NB4 (cell line): ENCODE measurements at regions not wholly inside any gene's neighbourhood (a gene's known extent, or its start where the extent isn't known, plus 50 kb on each side); places are given as distances from the start of the nearest gene placed in this dataset.

Source experiments
- DNase-seq: peaks from one replicate; pipeline ENCODE4 v3.0.0; 2010; ENCODE audit warnings: low read depth
- H3K4me3 ChIP-seq: one replicate; pipeline ENCODE4 v1.5.1; 2011; ENCODE audit warnings: mild to moderate bottlenecking, low read depth, low read length, moderate library complexity
- CTCF ChIP-seq: IDR thresholded peaks from one replicate; pipeline ENCODE4 v1.5.1; 2012; ENCODE audit warnings: low read depth, low read length
- MAX ChIP-seq: IDR thresholded peaks from 2 replicates; pipeline ENCODE4 v1.6.1; 2011; ENCODE audit warnings: low read depth, low read length
- MYC ChIP-seq: IDR thresholded peaks from 2 replicates; pipeline ENCODE4 v1.6.1; 2011; ENCODE audit warnings: low read depth, low read length
- POLR2A ChIP-seq: IDR thresholded peaks from 2 replicates; pipeline ENCODE4 v1.6.1; 2011; ENCODE audit warnings: mild to moderate bottlenecking; ENCODE audit not compliant: insufficient read length; ENCODE audit errors: extremely low read depth

DNA sequence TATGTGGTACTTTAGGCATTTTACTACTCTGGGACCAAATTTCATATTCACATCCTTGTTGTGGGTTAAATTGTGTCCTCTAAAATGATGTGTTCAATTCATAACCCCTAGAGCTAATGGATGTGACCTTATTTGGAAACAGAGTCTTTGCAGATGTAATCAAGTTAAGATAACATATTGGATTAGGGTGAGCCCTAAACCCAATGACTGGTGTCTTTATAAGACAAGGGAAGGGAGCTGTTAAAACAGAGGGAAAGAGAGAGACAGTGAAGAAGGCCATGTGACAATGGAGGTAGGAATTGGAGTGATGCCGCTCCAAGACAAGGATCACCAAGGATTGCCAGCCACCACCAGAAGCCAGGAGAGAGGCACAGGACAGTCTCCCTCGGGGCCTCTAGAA is 220.0 kb downstream of the ADGRG6 start:
- H3K4me3 ChIP-seq, result no peak overlapping the region
- DNase-seq, result no peak
- TF ChIP-seq POLR2A (no peak), CTCF (no peak), MYC (no peak), MAX (no peak)

GRCh38 chr6:142523515-142524375 is 221.9 kb downstream of the ADGRG6 start:
- H3K4me3 ChIP-seq, result no peak overlapping the region
- DNase-seq, result no peak
- TF ChIP-seq MYC (no peak), MAX (no peak), CTCF (no peak), POLR2A (no peak)

- DNase-seq, result no peak
- H3K4me3 ChIP-seq, result no peak overlapping the region
- TF ChIP-seq POLR2A, result no peak
- no peak for TF ChIP-seq MAX
- no peak for TF ChIP-seq MYC
- TF ChIP-seq CTCF, result no peak
Observed at GRCh38 chr6:142530566-142530965, 228.8 kb downstream of the ADGRG6 start.

- DNase-seq, result no peak
- H3K4me3 ChIP-seq, result no peak overlapping the region
- TF ChIP-seq MYC, result no peak
- no peak for TF ChIP-seq MAX
- no peak for TF ChIP-seq POLR2A
- no peak for TF ChIP-seq CTCF
Observed at GRCh38 chr6:142531727-142532126, 229.9 kb downstream of the ADGRG6 start.

GRCh38 chr6:142534076-142534475 is 232.3 kb downstream of the ADGRG6 start:
- no peak overlapping the region for H3K4me3 ChIP-seq
- DNase-seq, result no peak
- no peak for TF ChIP-seq POLR2A
- TF ChIP-seq CTCF, result no peak
- TF ChIP-seq MAX, result no peak
- TF ChIP-seq MYC, result no peak

GRCh38 chr6:142534484-142534883 is 232.7 kb downstream of the ADGRG6 start:
- no peak for TF ChIP-seq MYC
- no peak for TF ChIP-seq POLR2A
- no peak for TF ChIP-seq MAX
- TF ChIP-seq CTCF, result no peak
- no peak overlapping the region for H3K4me3 ChIP-seq
- no peak for DNase-seq
